Upper lobe of left lung (tissue), 6 donors: ENCODE measurements at regions not wholly inside any gene's neighbourhood (a gene's known extent, or its start where the extent isn't known, plus 50 kb on each side); places are given as distances from the start of the nearest gene placed in this dataset.

Experiments used
- ATAC-seq, 2 donors: fragments of 200-7000 bp; cut with Tn5 transposase; one replicate each; pipeline ENCODE4 v1.9.1; 2022; ENCODE audit warnings: mild to moderate bottlenecking in 2 of 2, moderate library complexity in 2 of 2; ENCODE audit not compliant: low FRiP score in 2 of 2
- DNase-seq, 2 donors: peaks; one replicate each; pipeline ENCODE4 v3.0.0-alpha.2; 2019 to 2020
- H3K27ac ChIP-seq, 4 donors: fragments of 200-600 bp; sonication (generic); one replicate each; pipeline ENCODE4 v1.5.1; 2016 to 2019
- H3K27me3 ChIP-seq, 4 donors: fragments of 200-600 bp; sonication (generic); one replicate each; pipeline ENCODE4 v1.5.1; 2017 to 2019
- H3K36me3 ChIP-seq, 4 donors: fragments of 200-600 bp; sonication (generic); one replicate each; pipeline ENCODE4 v1.5.1; 2016 to 2019
- H3K4me1 ChIP-seq, 4 donors: fragments of 200-600 bp; sonication (generic); one replicate each; pipeline ENCODE4 v1.5.1; 2018 to 2019
- H3K4me3 ChIP-seq, 4 donors: fragments of 200-600 bp; sonication (generic); one replicate each; pipeline ENCODE4 v1.5.1; 2017 to 2019; ENCODE audit warnings: mild to moderate bottlenecking in 2 of 4, moderate library complexity in 1 of 4
- H3K9me3 ChIP-seq, 4 donors: fragments of 200-600 bp; sonication (generic); one replicate each; pipeline ENCODE4 v1.5.1; 2018 to 2019
- CTCF ChIP-seq, 6 experiments: fragments of 450-650 bp in 4 of 6; fragments of 200-600 bp in 2 of 6; sonication (generic) in 2 of 6; IDR thresholded peaks; one replicate each; pipeline ENCODE4 v1.5.1; 2016 to 2019; ENCODE audit warnings: antibody characterized with exemption in 6 of 6
- EP300 ChIP-seq, 4 donors: sonication (generic); formaldehyde crosslinking; IDR thresholded peaks; one replicate each; pipeline ENCODE4 v1.5.1; 2017; ENCODE audit warnings: antibody characterized with exemption in 4 of 4, control low read depth in 2 of 4
- POLR2A ChIP-seq, 4 donors: fragments of 450-650 bp; IDR thresholded peaks; one replicate each; pipeline ENCODE4 v1.5.1; 2016 to 2017; ENCODE audit warnings: antibody characterized with exemption in 4 of 4, mild to moderate bottlenecking in 2 of 4
- POLR2AphosphoS5 ChIP-seq, 2 donors: sonication (generic); formaldehyde crosslinking; IDR thresholded peaks; one replicate each; pipeline ENCODE4 v1.5.1; 2017; ENCODE audit warnings: antibody characterized with exemption in 2 of 2
- WGBS, 2 donors: methylation state at CpG; one replicate each; pipeline ENCODE4 v1.1.5; 2017 to 2018; 5-methylcytosine and 5-hydroxymethylcytosine counted together
- donor health status: DM: no; HTN: no; CAD: no; lungs with moderate emphysema.
- donor health status: DM: no; HTN: yes; CAD: no; lungs with severe emphysema.

GRCh38 chr1:81420760-81421159, 380.0 kb upstream of the ADGRL2 start:
- Histone ChIP-seq H3K4me1 (peaks cover 0 to 2% (median 0%) of the 10 kb centered on the region in 4 donors), H3K4me3 (no peak overlapping the region), H3K36me3 (no peaks in the 10 kb centered on the region), H3K27me3 (no peaks in the 10 kb centered on the region), H3K9me3 (no peaks in the 10 kb centered on the region), H3K27ac (no peak overlapping the region)
- ATAC-seq: no peak
- no peak for DNase-seq
- WGBS, 2 donors: 63 to 71% methylated on average over 2 of the region's 2 CpGs
- TF ChIP-seq POLR2AphosphoS5 (IDR thresholded peaks at IDR 0.05) (no peak), EP300 (IDR thresholded peaks at IDR 0.05) (no peak), POLR2A (IDR thresholded peaks at IDR 0.05) (no peak), CTCF (IDR thresholded peaks at IDR 0.05) (no peak)

GRCh38 chr1:81414488-81415015, 386.2 kb upstream of the ADGRL2 start:
- H3K9me3 ChIP-seq: no peaks in the 10 kb centered on the region
- no peaks in the 10 kb centered on the region for H3K36me3 ChIP-seq
- H3K27me3 ChIP-seq: no peaks in the 10 kb centered on the region
- peak overlapping the region; percentile 31 to 77 (median 46) for H3K27ac ChIP-seq
- no peak overlapping the region for H3K4me3 ChIP-seq
- DNase-seq (peak; percentile 60 to 64), ATAC-seq (peak; percentile 87 to 88)
- peaks cover 0 to 13% (median 7%) of the 10 kb centered on the region in 4 donors for H3K4me1 ChIP-seq
- TF ChIP-seq EP300 (IDR thresholded peaks at IDR 0.05) (peak in 2 of 4 donors; percentile 16 to 65), POLR2A (IDR thresholded peaks at IDR 0.05) (no peak), POLR2AphosphoS5 (IDR thresholded peaks at IDR 0.05) (peak; percentile 53 to 67), CTCF (IDR thresholded peaks at IDR 0.05) (peak; percentile 79 to 90 (median 82))
- WGBS, 2 donors: 14 to 24% methylated on average over 6 to 10 of the region's 10 CpGs

- Histone ChIP-seq H3K4me1 (peaks cover 3 to 13% (median 9%) of the 10 kb centered on the region in 4 donors), H3K4me3 (no peak overlapping the region), H3K27ac (peak overlapping the region in 2 of 4 donors; percentile 38 to 77), H3K27me3 (no peaks in the 10 kb centered on the region), H3K36me3 (no peaks in the 10 kb centered on the region), H3K9me3 (no peaks in the 10 kb centered on the region)
- no peak for ATAC-seq
- DNase-seq: no peak
- 72 to 85% methylated on average over 4 of the region's 4 CpGs for WGBS, 2 donors
- no peak for TF ChIP-seq POLR2A (IDR thresholded peaks at IDR 0.05)
- TF ChIP-seq POLR2AphosphoS5 (IDR thresholded peaks at IDR 0.05): no peak
- TF ChIP-seq EP300 (IDR thresholded peaks at IDR 0.05): no peak
- no peak for TF ChIP-seq CTCF (IDR thresholded peaks at IDR 0.05)
Observed at GRCh38 chr1:81412954-81413353, 387.8 kb upstream of the ADGRL2 start.

- 78 to 82% methylated on average over 3 of the region's 3 CpGs for WGBS, 2 donors
- TF ChIP-seq EP300 (IDR thresholded peaks at IDR 0.05) (no peak), POLR2A (IDR thresholded peaks at IDR 0.05) (no peak), POLR2AphosphoS5 (IDR thresholded peaks at IDR 0.05) (no peak), CTCF (IDR thresholded peaks at IDR 0.05) (no peak)
- no peak for DNase-seq
Observed at GRCh38 chr1:81410941-81411340, 389.8 kb upstream of the ADGRL2 start.

GRCh38 chr1:81410351-81410750, 390.4 kb upstream of the ADGRL2 start:
- H3K4me1 ChIP-seq: peaks cover 10 to 22% (median 18%) of the 10 kb centered on the region in 4 donors
- no peak for ATAC-seq
- H3K36me3 ChIP-seq: no peaks in the 10 kb centered on the region
- H3K4me3 ChIP-seq: no peak overlapping the region
- no peak for TF ChIP-seq CTCF (IDR thresholded peaks at IDR 0.05)
- no peak for TF ChIP-seq EP300 (IDR thresholded peaks at IDR 0.05)
- TF ChIP-seq POLR2A (IDR thresholded peaks at IDR 0.05): no peak
- no peak for TF ChIP-seq POLR2AphosphoS5 (IDR thresholded peaks at IDR 0.05)
- peak overlapping the region in 1 of 4 donors; percentile 27 for H3K27ac ChIP-seq
- DNase-seq: no peak
- 74 to 77% methylated on average over 1 of the region's 1 CpG for WGBS, 2 donors
- H3K27me3 ChIP-seq: no peaks in the 10 kb centered on the region
- H3K9me3 ChIP-seq: no peaks in the 10 kb centered on the region

More at GRCh38 chr1:81410941-81411340, 389.8 kb upstream of the ADGRL2 start:
- H3K4me1 ChIP-seq: peaks cover 10 to 22% (median 17%) of the 10 kb centered on the region in 4 donors
- no peaks in the 10 kb centered on the region for H3K9me3 ChIP-seq
- no peaks in the 10 kb centered on the region for H3K36me3 ChIP-seq
- H3K4me3 ChIP-seq: no peak overlapping the region
- no peak for ATAC-seq
- H3K27ac ChIP-seq: no peak overlapping the region
- H3K27me3 ChIP-seq: no peaks in the 10 kb centered on the region
